AML-193 (cell line): ENCODE measurements at regions not wholly inside any gene's neighbourhood (a gene's known extent, or its start where the extent isn't known, plus 50 kb on each side); places are given as distances from the start of the nearest gene placed in this dataset.

Experiments used
- DNase-seq, 2 experiments: peaks; one replicate each; lab custom pipeline; 2025; lab: John Stamatoyannopoulos, UW

DNA sequence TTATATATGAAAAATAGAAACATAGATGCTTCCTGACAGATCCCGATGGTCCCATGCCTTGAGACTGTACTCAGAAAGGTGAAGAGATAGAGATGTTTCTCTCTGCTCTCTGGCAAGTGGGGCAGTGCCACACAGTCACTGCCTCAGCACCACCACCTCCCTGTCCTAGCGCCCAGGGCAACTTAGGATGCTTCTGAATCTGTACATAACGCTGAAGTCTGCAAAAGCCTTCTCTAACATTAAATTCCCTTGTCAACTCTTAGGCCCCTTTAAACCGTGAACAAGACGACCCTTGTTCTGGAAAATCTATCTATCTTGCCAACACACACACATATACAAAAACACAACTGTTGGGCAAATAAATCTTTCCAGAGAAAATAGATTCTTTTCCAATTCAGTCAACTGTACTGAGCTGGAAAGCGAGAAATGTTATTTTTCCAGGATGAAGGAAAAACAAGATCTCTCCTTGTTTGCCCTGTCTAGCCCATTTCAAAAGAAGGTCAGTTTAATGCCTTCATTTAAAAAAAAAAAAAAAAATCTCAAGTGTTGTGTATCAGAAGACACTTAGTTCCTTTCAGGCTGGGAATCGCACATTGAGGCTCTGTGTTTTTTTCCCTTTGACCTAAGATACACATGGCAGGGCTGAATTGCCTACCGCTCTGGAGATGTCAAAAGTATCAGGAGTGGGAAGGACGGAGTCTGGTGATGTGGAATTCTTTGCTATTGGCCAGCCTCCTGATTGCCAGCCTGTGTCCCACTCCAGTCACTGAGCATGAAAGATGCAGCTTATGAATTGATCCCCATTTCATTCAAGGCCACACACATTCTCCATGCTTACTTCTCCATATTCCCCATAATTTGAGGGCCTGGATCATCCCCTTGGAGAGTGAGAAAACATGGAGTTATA lies 241.4 kb downstream of the LACC1 start:
- no peak for DNase-seq

DNA sequence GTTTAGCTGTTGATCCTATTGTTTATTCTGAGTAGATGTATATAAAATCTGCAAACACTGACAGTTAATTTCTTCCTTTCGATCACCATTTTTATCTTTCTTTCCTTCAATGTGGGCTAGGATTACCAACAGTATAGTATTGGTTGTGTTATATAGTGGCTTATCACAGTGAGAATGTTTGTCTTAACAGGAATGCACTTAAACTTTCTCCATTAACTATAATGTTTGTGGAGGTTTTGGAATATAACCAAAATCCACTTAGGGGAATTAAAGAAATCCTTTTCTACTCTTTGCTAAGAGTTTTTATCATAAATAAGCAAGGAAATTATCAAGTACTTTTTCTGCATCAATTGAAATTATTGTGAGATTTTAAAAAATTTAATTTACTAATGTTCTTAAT lies 244.6 kb downstream of the LACC1 start:
- no peak for DNase-seq

DNA sequence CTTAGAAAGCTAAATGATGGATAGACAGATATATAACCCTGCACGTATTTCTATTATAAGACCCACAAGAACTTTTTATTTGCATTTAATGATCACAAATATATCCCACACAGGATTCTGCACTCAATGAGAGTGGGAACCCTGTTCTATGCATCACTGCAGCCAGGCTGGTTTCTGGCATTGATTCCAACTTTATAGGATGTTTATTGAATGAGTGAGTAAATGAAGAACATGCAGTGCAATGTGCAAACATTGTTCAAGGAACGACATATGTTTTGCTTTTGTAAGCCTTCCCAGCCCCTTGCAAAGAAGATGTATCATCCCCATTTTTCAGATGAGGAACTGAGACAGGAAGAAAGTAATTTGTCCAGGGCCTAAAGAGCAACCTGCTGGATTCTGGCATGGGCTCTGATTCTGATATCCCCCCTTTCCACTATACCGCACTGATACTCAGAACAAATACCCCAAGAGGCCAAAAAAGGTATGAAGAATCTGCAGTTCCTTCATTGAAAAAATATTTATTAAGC lies 246.3 kb downstream of the LACC1 start:
- no peak for DNase-seq

DNA sequence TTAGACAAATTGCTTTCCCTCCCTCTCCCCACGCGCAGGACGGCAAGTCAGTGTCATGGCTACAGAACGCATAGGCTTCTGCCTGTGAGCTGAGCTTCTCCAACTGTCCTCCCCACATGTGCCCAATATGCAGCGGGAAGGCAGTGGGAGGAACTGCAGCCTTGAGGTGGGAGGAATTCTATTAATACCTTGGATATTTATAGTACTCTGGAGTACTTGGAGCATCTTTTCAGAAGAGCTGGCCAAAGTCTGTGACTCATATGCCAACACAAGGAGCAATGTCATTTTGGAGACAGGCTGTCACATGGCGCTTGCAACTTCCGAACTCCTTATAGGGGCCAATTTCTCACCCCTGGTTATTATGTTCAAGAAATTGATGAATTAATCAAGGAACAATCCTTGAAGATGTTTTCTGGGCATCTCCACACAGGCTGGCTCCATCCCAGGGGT lies 245.0 kb upstream of the SERP2 start:
- DNase-seq: no peak

DNA sequence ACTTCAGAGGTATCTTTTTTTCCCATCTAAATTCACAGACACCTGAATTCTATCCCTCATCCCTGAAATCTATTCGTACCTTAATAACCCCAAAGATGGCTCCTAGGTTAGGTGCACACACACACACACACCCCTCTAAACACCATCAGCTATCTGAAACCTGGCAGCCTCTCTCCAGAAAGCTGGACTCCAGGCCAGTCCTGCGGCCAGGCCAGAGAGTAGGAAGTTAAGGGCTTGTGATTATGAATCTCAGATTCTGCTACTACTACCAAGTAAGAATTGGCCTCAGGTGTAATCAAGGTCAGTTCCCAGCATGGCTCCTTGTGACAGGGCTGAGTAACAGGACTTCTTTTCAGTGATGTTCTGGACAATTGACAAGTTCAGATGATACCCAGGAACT lies 244.2 kb upstream of the SERP2 start:
- DNase-seq: no peak

DNA sequence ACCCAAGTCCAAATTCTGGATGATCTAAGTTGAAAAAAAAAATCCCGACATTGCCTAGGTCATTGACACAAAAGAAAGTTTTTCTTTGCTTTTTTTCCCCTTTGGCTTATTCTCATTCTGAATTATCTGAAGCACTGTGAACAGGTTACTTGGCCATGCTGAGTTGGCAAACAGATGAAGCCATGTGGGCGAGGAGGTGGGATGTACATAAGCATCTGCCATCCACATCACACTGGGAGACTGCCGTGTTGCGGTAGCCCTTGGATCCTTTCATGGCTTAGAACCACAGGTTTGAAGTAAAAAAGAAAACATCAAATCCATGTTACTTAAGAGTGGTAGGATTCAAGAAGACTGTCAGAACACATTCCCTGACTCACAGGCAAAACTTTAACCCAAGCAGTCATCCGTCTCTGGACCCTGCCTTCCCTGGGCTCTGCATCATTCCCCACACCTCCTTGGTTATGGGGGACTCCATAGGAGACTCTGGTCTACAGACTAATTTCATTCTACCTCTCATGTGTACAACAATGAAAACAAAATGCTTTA lies 242.5 kb upstream of the SERP2 start:
- DNase-seq: no peak

DNA sequence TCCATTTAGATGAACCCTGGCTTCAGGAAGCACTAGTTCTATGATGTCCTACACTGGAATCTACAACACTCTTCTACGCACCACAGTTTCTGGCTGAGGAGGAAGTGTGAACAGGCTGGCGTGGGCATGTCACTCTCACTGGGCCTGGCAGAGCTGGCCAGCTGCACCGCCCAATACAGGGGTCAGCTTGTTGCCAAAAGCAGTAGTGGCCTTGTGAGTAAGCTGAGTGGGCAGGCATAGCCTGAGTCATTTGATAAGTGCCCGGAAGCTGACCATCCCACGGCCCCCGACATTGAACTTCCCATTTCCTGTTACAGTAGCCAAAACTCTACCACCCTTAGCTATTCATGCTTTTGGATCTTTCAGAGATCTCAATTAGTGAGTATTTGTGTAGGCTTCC lies 240.9 kb upstream of the SERP2 start:
- DNase-seq: no peak

DNA sequence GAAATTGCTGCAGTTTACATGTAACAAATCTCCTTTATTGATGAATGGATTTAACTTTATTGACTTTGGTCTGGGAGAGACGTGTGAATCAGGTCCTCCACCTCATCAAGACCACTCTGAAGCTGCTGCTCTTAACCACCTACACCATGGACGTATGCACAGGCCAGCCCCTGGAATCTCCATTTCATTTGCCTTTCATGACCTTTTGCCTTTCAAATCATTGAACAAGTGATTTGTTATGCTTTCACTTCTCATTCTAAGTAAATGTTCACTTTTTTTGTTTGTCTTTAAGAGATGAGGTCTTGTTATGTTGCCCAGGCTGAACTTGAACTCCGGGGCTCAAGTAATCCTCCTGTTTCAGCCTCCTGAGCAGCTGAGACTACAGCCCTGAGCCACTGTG lies 240.0 kb upstream of the SERP2 start:
- DNase-seq: no peak

DNA sequence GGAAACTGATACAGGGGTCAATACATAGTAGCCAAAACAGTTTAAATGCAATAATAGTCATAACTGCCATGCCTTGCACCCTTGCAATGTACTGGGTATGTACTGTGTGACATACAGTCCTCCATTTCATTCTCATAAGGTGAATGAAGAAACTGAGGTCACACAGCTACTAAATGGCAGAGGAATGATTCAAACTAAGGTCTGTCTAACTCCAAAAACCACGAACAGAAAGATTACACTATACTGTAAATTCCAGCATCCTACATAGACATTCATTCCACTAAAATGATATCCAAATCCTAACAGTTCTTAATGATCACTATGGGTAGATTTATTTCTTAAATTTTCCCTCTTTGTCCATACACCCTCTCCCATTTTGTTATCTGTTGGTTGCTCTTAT lies 238.1 kb upstream of the SERP2 start:
- no peak for DNase-seq

DNA sequence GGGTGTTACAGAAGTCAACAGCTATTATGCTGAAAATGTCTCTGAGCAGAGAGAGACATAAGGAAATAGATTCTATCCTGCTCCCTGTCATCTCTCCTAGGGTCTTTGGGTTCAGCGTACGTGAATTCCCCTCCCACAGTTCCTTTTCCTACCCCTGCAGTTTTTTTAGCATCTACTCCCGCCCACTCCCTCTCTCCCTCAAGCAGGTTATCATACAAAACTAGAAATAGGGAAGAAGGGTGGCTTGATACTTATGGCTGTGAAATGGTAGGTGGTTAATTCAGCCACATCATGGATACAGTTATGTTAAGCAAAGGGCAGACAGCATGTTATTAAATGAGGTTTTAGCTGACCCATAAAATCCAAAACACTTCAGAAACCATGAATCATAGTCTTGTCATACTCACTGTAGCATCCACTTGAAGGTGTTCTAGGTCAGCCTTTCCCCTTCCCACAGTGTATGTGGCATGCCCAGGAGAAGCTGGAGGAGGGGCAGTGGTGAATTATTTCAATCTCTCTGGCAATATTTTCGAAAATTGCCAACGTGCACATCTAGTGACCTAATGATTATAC lies 236.8 kb upstream of the SERP2 start:
- no peak for DNase-seq

DNA sequence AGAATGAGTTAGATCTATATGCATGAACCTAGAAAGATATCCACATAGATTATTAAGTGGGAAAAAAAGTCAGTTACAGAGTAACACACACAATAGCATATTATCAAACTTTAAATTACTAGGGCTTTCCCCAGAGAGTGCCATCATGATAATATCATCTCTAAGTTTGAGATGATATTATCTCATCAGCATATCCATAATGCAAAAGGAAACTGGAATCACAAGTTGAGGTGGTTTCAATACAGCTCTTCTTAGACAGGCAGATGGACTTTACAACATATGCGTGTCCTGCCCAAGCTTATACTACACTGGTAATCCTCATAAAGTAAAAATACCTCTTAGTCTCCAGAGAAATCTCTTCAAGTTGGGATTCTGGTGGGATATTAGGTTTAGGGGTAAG lies 236.2 kb upstream of the SERP2 start:
- DNase-seq: no peak

DNA sequence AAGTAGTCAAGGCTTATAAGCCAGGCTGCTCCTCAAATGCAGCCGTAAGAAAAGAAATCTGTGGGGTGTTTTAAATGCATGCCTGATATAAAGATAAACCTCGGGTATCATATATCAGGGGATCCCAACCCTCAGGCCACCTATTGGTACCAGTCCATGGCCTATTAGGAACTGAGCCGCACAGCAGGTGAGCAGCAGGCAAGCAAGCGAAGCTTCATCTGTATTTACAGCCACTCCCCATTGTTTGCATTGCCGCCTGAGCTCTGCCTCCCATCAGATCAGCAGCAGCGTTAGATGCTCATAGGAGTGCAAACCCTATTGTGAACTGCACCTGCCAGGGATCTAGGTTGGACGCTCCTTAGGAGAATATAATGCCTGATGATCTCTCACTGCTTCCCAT lies 233.5 kb upstream of the SERP2 start:
- no peak for DNase-seq

DNA sequence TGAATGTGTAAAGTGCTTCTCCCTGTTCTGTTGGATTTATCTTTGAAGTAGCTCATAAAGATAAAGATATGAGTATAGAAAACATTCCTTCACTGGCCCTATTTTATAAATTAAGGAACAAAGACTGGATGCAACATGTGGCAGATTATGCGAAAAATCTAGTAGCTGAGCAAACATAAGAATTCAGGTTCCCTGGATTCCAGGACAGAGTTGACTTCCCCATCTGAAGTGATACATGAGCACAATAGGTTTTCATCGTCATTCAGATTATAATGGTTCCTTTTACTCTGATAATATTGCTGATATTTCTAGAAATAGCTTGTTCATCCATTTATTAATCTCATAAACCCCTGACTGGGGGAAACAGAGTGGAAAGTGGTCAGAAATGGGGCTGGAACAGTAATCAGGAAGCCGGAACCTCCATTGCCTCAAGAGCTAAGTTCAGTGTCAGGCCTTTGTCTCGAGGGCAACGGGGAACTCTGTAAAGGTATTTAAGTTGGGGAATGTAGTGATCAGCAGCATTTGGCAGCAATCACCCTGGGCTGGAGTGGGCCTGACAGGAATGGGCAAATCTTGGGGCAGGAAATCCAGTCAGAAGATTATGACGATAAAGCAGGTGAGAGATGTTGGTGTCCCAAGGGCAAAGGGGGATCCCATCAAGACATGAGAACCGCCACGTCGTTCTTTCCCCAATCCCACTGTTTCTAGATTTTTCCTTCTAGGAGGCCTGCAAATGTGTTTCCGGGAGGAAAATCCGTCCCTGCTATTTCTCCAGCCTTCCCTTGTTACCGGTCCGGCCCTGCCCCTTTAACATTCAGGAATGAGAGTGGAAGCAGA lies 232.5 kb upstream of the SERP2 start:
- peak in 1 of 2 experiments; percentile 45 for DNase-seq

DNA sequence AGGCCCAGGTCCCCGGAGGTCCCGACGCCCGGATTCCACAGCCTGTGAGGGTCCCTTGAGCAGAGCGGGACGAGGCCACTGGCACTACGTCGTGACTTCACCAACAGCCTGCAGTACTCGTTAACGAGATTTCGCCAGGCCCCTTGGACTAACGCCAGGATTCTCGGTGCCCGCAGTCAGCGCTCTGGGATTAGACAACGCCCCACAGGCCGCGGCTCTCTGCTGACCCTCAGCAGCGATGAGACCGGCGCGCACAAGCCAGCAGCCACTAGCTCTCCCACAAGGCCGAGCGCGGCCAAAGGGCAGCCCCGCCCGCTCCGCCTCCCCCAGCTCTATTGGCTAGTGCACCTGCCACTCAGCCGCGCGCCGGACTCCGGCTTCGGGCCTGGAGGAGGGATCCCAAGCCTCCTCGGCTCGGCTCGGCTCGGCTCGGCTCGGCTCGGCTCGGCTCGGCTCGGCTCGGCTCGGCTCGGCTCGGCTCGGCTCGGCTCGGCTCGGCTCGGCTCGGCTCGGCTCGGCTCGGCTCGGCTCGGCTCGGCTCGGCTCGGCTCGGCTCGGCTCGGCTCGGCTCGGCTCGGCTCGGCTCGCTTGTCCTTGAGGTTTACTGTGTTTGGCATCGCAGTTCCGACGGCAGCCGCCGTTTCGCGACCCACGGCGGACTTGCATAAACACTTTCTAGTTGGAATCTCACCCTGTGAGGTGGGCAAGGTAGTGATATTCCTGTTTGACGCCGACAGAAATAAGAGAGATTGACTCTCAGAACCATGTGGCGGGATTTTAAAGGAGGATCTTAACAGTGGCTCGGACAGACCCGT lies 231.7 kb upstream of the SERP2 start:
- DNase-seq: peak; percentile 87 to 91

DNA sequence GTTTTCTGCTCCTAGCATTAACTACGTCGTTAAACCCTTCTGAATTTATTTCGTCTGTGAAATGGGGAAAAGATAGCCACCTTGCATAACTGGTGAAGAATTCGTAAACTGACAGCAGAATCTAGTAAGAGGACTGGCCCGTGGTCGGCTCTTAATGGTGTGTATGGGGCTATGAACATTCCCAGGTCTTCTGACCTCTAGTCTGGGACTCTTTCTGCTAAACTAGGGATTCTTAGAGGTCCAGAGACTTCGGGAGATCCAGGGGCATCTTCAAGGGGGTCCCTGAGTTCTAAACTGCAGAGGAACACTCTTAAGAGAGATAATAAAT lies 231.1 kb upstream of the SERP2 start:
- no peak for DNase-seq

DNA sequence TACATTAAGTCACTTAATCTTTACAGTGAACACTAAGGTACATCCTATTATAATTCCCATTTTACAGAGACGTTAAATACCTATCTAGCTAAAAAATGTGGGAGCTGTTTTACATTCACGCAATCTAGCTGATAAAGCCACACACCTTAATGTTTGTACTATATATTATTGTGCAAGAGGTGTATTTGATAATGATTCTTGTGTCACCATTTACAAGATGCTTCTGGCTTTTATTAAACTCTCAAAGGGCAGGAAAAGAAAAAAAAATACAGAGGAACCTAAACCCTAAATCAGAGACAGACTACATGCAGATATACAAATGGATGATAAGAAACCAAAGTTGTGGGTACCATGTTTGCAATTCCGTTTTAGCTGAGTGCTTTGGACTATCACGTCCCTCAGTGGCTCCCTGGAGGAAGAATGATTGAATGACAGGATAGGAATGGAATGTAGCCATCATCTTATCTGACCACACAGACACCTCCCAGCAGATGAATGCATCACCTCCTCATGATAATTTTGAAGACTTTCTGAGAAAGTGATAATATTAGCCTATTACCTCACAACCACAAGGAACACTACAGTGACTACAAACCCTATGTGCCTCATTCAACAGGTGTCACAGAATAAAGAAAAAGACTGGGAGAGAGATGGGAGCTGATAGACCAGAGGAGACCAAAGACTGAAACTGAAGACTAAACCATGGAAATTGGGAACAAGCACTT lies 230.5 kb upstream of the SERP2 start:
- DNase-seq: no peak

DNA sequence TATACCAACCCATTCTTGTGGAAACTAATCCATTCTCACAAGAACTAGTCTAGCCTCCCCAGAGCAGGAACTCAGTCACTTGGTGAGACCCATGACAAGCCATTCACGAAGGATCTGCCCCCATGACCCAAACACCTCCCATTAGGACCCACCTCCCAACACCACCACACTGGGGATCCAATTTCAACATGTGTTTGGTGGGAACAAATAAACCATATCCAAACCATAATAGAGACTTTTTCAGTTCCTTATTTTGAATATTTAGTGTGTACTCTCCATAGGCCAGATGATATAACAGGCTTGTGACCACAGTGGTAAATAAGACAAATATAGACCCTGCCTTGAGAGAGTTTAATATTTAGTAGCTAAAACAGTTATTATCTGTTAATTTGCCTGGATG lies 227.5 kb upstream of the SERP2 start:
- no peak for DNase-seq

DNA sequence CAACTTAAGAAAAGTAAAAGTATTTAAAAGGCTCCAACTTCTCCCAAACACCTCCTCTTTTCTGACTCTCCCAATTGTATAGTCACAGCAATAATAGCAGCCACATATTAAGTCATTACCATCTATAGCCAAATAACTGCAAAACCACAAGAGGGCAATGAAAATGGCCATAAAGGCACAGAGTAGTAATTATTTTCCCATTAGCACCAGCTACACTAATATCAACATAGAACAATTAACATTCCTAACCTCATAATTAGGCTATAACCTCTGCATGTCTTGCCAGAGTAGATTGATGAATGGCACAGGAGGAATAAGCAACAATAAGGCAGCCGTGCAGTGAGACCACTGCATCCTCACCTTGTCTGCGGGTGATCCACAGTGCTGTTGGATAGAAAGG lies 226.4 kb upstream of the SERP2 start:
- no peak for DNase-seq

DNA sequence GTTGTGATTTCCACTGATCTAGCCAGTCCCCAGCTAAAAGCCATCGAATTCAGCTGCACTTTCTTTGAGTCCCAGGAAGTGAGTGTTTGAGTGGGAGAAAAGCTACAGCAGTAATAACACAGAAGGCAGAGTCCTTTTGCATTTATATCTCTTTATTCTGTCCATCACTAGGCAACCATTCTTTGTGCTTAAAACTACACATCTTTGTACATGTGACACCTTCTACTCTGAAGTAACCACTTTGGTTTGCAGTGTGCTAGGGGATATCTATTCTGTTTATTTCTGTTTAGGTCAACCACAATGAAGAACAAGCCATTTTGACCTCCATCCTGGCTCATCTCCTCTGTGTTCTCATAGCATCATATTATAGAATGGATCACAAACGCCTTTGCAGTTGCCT lies 226.0 kb upstream of the SERP2 start:
- no peak for DNase-seq

DNA sequence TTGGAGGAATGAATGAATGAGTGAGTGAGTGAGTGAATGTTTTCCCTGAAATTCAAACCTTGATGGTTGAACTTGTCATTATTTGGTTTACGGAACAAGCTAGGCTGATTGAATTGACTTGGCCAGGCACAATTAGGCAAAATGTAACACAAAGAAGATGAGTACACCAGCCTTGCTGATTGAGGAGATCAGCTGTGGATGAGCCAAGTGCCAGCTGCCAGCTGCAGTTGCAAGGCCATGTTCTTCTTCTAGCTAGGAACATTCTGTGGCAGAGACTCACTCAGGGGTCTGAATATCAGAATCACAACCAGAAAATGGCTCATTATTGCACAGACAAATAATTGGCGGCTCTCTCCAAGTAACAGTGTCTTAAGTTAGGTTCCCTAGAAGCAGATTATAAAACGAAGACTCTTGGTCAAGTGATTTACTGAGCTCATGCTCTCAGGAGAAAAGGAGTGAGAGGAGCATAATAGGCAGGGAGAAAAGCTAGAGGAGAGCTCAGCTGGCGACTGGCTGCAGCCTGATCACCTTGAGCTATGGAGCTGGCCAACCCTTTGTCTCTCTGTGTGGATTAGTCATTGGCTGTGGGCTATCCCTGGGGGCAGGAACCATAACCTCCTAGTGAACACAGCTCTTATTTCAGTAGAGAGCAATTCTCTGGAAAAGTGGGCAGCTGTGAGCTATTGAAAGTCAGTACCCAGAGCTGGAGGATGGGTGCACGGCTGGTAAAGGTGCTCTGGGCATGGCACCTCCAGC lies 225.3 kb upstream of the SERP2 start:
- DNase-seq: no peak
